ENCODE measurements at regions not wholly inside any gene's neighbourhood (a gene's known extent, or its start where the extent isn't known, plus 50 kb on each side); places are given as distances from the start of the nearest gene placed in this dataset.

GRCh38 chr13:22700246-22700887 lies 480.4 kb upstream of the SGCG start:
- TF ChIP-seq CTCF (conservative IDR thresholded peaks at IDR 0.05 in 1 of 2, IDR thresholded peaks at IDR 0.05 in 1 of 2; ENCODE audit: low read depth in 1 of 2, low read length in 2 of 2): no peak
- no peak for TF ChIP-seq EZH2 (IDR thresholded peaks at IDR 0.05; ENCODE audit: low read length, missing control alignments)
